Activated naive CD8-positive, alpha-beta T cell treated with anti-CD3 and anti-CD28 coated beads, Interleukin-2, amount 50 U/mL, for 24 hours (primary cell): ENCODE measurements at regions not wholly inside any gene's neighbourhood (a gene's known extent, or its start where the extent isn't known, plus 50 kb on each side); places are given as distances from the start of the nearest gene placed in this dataset.

ENCODE experiments used
- ATAC-seq: fragments of 150-1000 bp; cut with Tn5 transposase; one replicate; pipeline ENCODE4 v1.10.0; 2021
- DNase-seq: peaks from one replicate; pipeline ENCODE4 v3.0.0; 2021
- H3K27ac Mint-ChIP-seq: one replicate; pipeline ENCODE4 v1.8.0; 2021; ENCODE audit warnings: mild to moderate bottlenecking, mixed read lengths
- H3K27me3 Mint-ChIP-seq: one replicate; pipeline ENCODE4 v1.8.0; 2021; ENCODE audit warnings: mixed read lengths
- H3K36me3 Mint-ChIP-seq: one replicate; pipeline ENCODE4 v1.8.0; 2021; ENCODE audit warnings: low read depth, mixed read lengths
- H3K4me1 Mint-ChIP-seq: one replicate; pipeline ENCODE4 v1.8.0; 2021; ENCODE audit warnings: mixed read lengths
- H3K4me3 Mint-ChIP-seq: one replicate; pipeline ENCODE4 v1.8.0; 2021; ENCODE audit warnings: mild to moderate bottlenecking, moderate library complexity, mixed read lengths
- H3K9me3 Mint-ChIP-seq: one replicate; pipeline ENCODE4 v1.8.0; 2021; ENCODE audit warnings: mixed read lengths

GRCh38 chr6:71043902-71044301 is 87.0 kb upstream of the B3GAT2 start:
- Mint-ChIP-seq H3K36me3 (no peaks in the 10 kb centered on the region), H3K27me3 (no peaks in the 10 kb centered on the region), H3K27ac (no peak overlapping the region), H3K4me3 (no peak overlapping the region), H3K9me3 (no peaks in the 10 kb centered on the region), H3K4me1 (no peaks in the 10 kb centered on the region)
- no peak for ATAC-seq
- no peak for DNase-seq

GRCh38 chr6:71044753-71045152 is 87.9 kb upstream of the B3GAT2 start:
- no peaks in the 10 kb centered on the region for H3K27me3 Mint-ChIP-seq
- ATAC-seq (no peak), DNase-seq (no peak)
- no peak overlapping the region for H3K27ac Mint-ChIP-seq
- no peaks in the 10 kb centered on the region for H3K4me1 Mint-ChIP-seq
- no peaks in the 10 kb centered on the region for H3K36me3 Mint-ChIP-seq
- no peak overlapping the region for H3K4me3 Mint-ChIP-seq
- no peaks in the 10 kb centered on the region for H3K9me3 Mint-ChIP-seq

GRCh38 chr6:71045296-71045695 is 88.4 kb upstream of the B3GAT2 start:
- Mint-ChIP-seq H3K27me3 (no peaks in the 10 kb centered on the region), H3K27ac (no peak overlapping the region), H3K9me3 (no peaks in the 10 kb centered on the region), H3K4me1 (no peaks in the 10 kb centered on the region), H3K4me3 (no peak overlapping the region), H3K36me3 (no peaks in the 10 kb centered on the region)
- DNase-seq (no peak), ATAC-seq (no peak)

- Mint-ChIP-seq H3K27me3 (no peaks in the 10 kb centered on the region), H3K4me3 (no peak overlapping the region), H3K27ac (no peak overlapping the region), H3K36me3 (no peaks in the 10 kb centered on the region), H3K4me1 (no peaks in the 10 kb centered on the region), H3K9me3 (no peaks in the 10 kb centered on the region)
- no peak for ATAC-seq
- DNase-seq: no peak
These were observed 90.6 kb upstream of the B3GAT2 start for GRCh38 chr6:71047417-71047816.

- ATAC-seq (no peak), DNase-seq (no peak)
- Mint-ChIP-seq H3K9me3 (no peaks in the 10 kb centered on the region), H3K4me1 (no peaks in the 10 kb centered on the region), H3K4me3 (no peak overlapping the region), H3K27ac (no peak overlapping the region), H3K36me3 (no peaks in the 10 kb centered on the region), H3K27me3 (no peaks in the 10 kb centered on the region)
These were observed 91.7 kb upstream of the B3GAT2 start for GRCh38 chr6:71048320-71049164.

- no peaks in the 10 kb centered on the region for H3K9me3 Mint-ChIP-seq
- no peak overlapping the region for H3K4me3 Mint-ChIP-seq
- DNase-seq (no peak), ATAC-seq (no peak)
- no peaks in the 10 kb centered on the region for H3K27me3 Mint-ChIP-seq
- no peaks in the 10 kb centered on the region for H3K4me1 Mint-ChIP-seq
- no peak overlapping the region for H3K27ac Mint-ChIP-seq
- H3K36me3 Mint-ChIP-seq: no peaks in the 10 kb centered on the region
These were observed 92.4 kb upstream of the B3GAT2 start for GRCh38 chr6:71049198-71049770.

GRCh38 chr6:71053475-71053874 is 96.6 kb upstream of the B3GAT2 start:
- H3K27ac Mint-ChIP-seq: no peak overlapping the region

GRCh38 chr6:71056656-71057055 is 99.8 kb upstream of the B3GAT2 start:
- Mint-ChIP-seq H3K9me3 (no peaks in the 10 kb centered on the region), H3K27ac (no peak overlapping the region), H3K27me3 (no peaks in the 10 kb centered on the region), H3K4me1 (no peaks in the 10 kb centered on the region), H3K4me3 (no peak overlapping the region), H3K36me3 (no peaks in the 10 kb centered on the region)
- no peak for DNase-seq
- no peak for ATAC-seq

More at GRCh38 chr6:71053475-71053874, 96.6 kb upstream of the B3GAT2 start:
- no peaks in the 10 kb centered on the region for H3K4me1 Mint-ChIP-seq
- no peak overlapping the region for H3K4me3 Mint-ChIP-seq
- no peaks in the 10 kb centered on the region for H3K36me3 Mint-ChIP-seq
- no peaks in the 10 kb centered on the region for H3K27me3 Mint-ChIP-seq
- DNase-seq (no peak), ATAC-seq (no peak)
- no peaks in the 10 kb centered on the region for H3K9me3 Mint-ChIP-seq

GRCh38 chr6:71066153-71066552 is 109.3 kb upstream of the B3GAT2 start:
- peaks cover 3% of the 10 kb centered on the region for H3K9me3 Mint-ChIP-seq
- H3K4me3 Mint-ChIP-seq: no peak overlapping the region
- no peaks in the 10 kb centered on the region for H3K36me3 Mint-ChIP-seq
- H3K4me1 Mint-ChIP-seq: no peaks in the 10 kb centered on the region
- no peak for DNase-seq
- H3K27me3 Mint-ChIP-seq: peaks cover 3% of the 10 kb centered on the region
- ATAC-seq: no peak
- no peak overlapping the region for H3K27ac Mint-ChIP-seq

- Mint-ChIP-seq H3K9me3 (peaks cover 3% of the 10 kb centered on the region), H3K4me1 (no peaks in the 10 kb centered on the region), H3K36me3 (no peaks in the 10 kb centered on the region), H3K27me3 (peaks cover 5% of the 10 kb centered on the region), H3K27ac (no peak overlapping the region), H3K4me3 (no peak overlapping the region)
- ATAC-seq (no peak), DNase-seq (no peak)
These were observed 111.0 kb upstream of the B3GAT2 start for GRCh38 chr6:71067816-71068215.

- H3K9me3 Mint-ChIP-seq: peaks cover 9% of the 10 kb centered on the region
- no peaks in the 10 kb centered on the region for H3K36me3 Mint-ChIP-seq
- H3K27ac Mint-ChIP-seq: no peak overlapping the region
- ATAC-seq (no peak), DNase-seq (no peak)
- no peaks in the 10 kb centered on the region for H3K4me1 Mint-ChIP-seq
- H3K4me3 Mint-ChIP-seq: no peak overlapping the region
- peaks cover 2% of the 10 kb centered on the region for H3K27me3 Mint-ChIP-seq
These were observed 115.6 kb upstream of the B3GAT2 start for GRCh38 chr6:71072508-71072907.

GRCh38 chr6:71077655-71078054 is 120.8 kb upstream of the B3GAT2 start:
- Mint-ChIP-seq H3K4me1 (no peaks in the 10 kb centered on the region), H3K36me3 (no peaks in the 10 kb centered on the region), H3K4me3 (no peak overlapping the region), H3K27me3 (no peaks in the 10 kb centered on the region), H3K9me3 (peaks cover 17% of the 10 kb centered on the region), H3K27ac (no peak overlapping the region)
- ATAC-seq (no peak), DNase-seq (no peak)

- ATAC-seq: no peak
- H3K27ac Mint-ChIP-seq: no peak overlapping the region
- no peak overlapping the region for H3K4me3 Mint-ChIP-seq
- H3K4me1 Mint-ChIP-seq: no peaks in the 10 kb centered on the region
- peaks cover 17% of the 10 kb centered on the region for H3K9me3 Mint-ChIP-seq
- no peak for DNase-seq
- no peaks in the 10 kb centered on the region for H3K36me3 Mint-ChIP-seq
- no peaks in the 10 kb centered on the region for H3K27me3 Mint-ChIP-seq
These were observed 122.8 kb upstream of the B3GAT2 start for GRCh38 chr6:71079677-71080076.

- ATAC-seq: no peak
- Mint-ChIP-seq H3K27me3 (no peaks in the 10 kb centered on the region), H3K4me1 (no peaks in the 10 kb centered on the region), H3K36me3 (no peaks in the 10 kb centered on the region), H3K27ac (no peak overlapping the region), H3K4me3 (no peak overlapping the region), H3K9me3 (peaks cover 17% of the 10 kb centered on the region)
- DNase-seq: no peak
These were observed 123.3 kb upstream of the B3GAT2 start for GRCh38 chr6:71080133-71080532.

GRCh38 chr6:71080826-71081225 is 124.0 kb upstream of the B3GAT2 start:
- Mint-ChIP-seq H3K4me1 (no peaks in the 10 kb centered on the region), H3K4me3 (no peak overlapping the region), H3K27me3 (no peaks in the 10 kb centered on the region), H3K9me3 (peaks cover 17% of the 10 kb centered on the region), H3K27ac (no peak overlapping the region), H3K36me3 (no peaks in the 10 kb centered on the region)
- DNase-seq: no peak
- ATAC-seq: no peak
